Mesenchymal stem cell (in vitro differentiated cells and primary cell): ENCODE measurements at regions not wholly inside any gene's neighbourhood (a gene's known extent, or its start where the extent isn't known, plus 50 kb on each side); places are given as distances from the start of the nearest gene placed in this dataset.
"Not testable (repeated sequence)": the region's sequence is repeated elsewhere in the genome, so short reads cannot be mapped to it uniquely, and the experiment has no call there.

Source experiments
- DNase-seq: peaks from one replicate; pipeline ENCODE4 v3.0.0-alpha.2; 2013
- H2AFZ ChIP-seq: one replicate; pipeline ENCODE4 v1.6.1; 2013; ENCODE audit warnings: low read depth, mild to moderate bottlenecking, control low read depth, inconsistent platforms, low read length, moderate library complexity
- H2AK5ac ChIP-seq: 2 replicates; pipeline ENCODE4 v1.6.1; 2013; ENCODE audit warnings: low read length, moderate library complexity, mild to moderate bottlenecking, inconsistent platforms; ENCODE audit not compliant: severe bottlenecking
- H2BK120ac ChIP-seq: one replicate; pipeline ENCODE4 v1.6.1; 2013; ENCODE audit warnings: low read depth, mild to moderate bottlenecking, inconsistent platforms, low read length, moderate library complexity
- H2BK12ac ChIP-seq, 2 experiments: one replicate each; pipeline ENCODE4 v1.6.1; 2013; ENCODE audit warnings: inconsistent platforms in 2 of 2, low read length in 2 of 2, mild to moderate bottlenecking in 2 of 2, moderate library complexity in 2 of 2, control low read depth in 1 of 2
- H2BK15ac ChIP-seq: one replicate; pipeline ENCODE4 v1.6.1; 2013; ENCODE audit warnings: mild to moderate bottlenecking, low read depth, inconsistent platforms; ENCODE audit not compliant: poor library complexity, severe bottlenecking
- H2BK5ac ChIP-seq: 2 replicates; pipeline ENCODE4 v1.6.1; 2013; ENCODE audit warnings: low read depth, mild to moderate bottlenecking, low read length, control low read depth, inconsistent platforms; ENCODE audit not compliant: poor library complexity, severe bottlenecking
- H3K14ac ChIP-seq, 2 experiments: one replicate each; pipeline ENCODE4 v1.6.1; 2013; ENCODE audit warnings: inconsistent platforms in 2 of 2, low read length in 2 of 2, control low read depth in 1 of 2, mild to moderate bottlenecking in 1 of 2, moderate library complexity in 1 of 2
- H3K18ac ChIP-seq, 2 experiments: one replicate each; pipeline ENCODE4 v1.6.1; 2013; ENCODE audit warnings: inconsistent platforms in 2 of 2, low read length in 2 of 2, control low read depth in 1 of 2, low read depth in 1 of 2, mild to moderate bottlenecking in 1 of 2
- H3K23ac ChIP-seq, 2 experiments: one replicate each; pipeline ENCODE4 v1.6.1; 2013; ENCODE audit warnings: inconsistent platforms in 2 of 2, low read length in 2 of 2, mild to moderate bottlenecking in 2 of 2, moderate library complexity in 2 of 2, control low read depth in 1 of 2
- H3K27ac ChIP-seq: 2 replicates; pipeline ENCODE4 v1.5.1; 2013; ENCODE audit warnings: mild to moderate bottlenecking, moderate library complexity, low read length, control low read depth, inconsistent platforms; ENCODE audit not compliant: poor library complexity, severe bottlenecking
- H3K27me3 ChIP-seq, 2 experiments: 2 replicates each; pipeline versions ENCODE4 v1.6.1 to v1.7.0; 2013; ENCODE audit warnings: low read length in 2 of 2, mild to moderate bottlenecking in 2 of 2, moderate library complexity in 2 of 2, control low read depth in 1 of 2, inconsistent platforms in 1 of 2; ENCODE audit not compliant: control insufficient read depth in 1 of 2, insufficient read depth in 1 of 2
- H3K36me3 ChIP-seq, 2 experiments: 2 replicates each; pipeline versions ENCODE4 v1.6.1 to v1.7.0; 2013; ENCODE audit warnings: low read length in 2 of 2, control low read depth in 1 of 2, inconsistent platforms in 1 of 2, low read depth in 1 of 2, mild to moderate bottlenecking in 1 of 2; ENCODE audit not compliant: insufficient read depth in 2 of 2, control insufficient read depth in 1 of 2
- H3K4ac ChIP-seq, 2 experiments: one replicate each; pipeline ENCODE4 v1.6.1; 2013; ENCODE audit warnings: inconsistent platforms in 2 of 2, low read length in 2 of 2, mild to moderate bottlenecking in 2 of 2, moderate library complexity in 2 of 2, control low read depth in 1 of 2, low read depth in 1 of 2
- H3K4me1 ChIP-seq: 2 replicates; pipeline ENCODE4 v1.6.1; 2013; ENCODE audit warnings: low read depth, low read length, control low read depth; ENCODE audit not compliant: control insufficient read depth, insufficient read depth
- H3K4me2 ChIP-seq: 2 replicates; pipeline ENCODE4 v1.6.1; 2013; ENCODE audit warnings: low read length, mild to moderate bottlenecking, inconsistent platforms; ENCODE audit not compliant: poor library complexity, severe bottlenecking
- H3K4me3 ChIP-seq, 2 experiments: 2 replicates each; pipeline versions ENCODE4 v1.5.1 to v1.7.0; 2013; ENCODE audit warnings: low read length in 2 of 2, mild to moderate bottlenecking in 2 of 2, control low read depth in 1 of 2, low read depth in 1 of 2; ENCODE audit not compliant: insufficient read depth in 1 of 2
- H3K79me1 ChIP-seq: replicated peaks from 2 replicates; pipeline ENCODE4 v1.6.1; 2013; ENCODE audit warnings: mild to moderate bottlenecking, control low read depth, low read length, inconsistent platforms; ENCODE audit not compliant: poor library complexity, severe bottlenecking
- H3K9ac ChIP-seq: 2 replicates; pipeline ENCODE4 v1.7.0; 2013; ENCODE audit warnings: mild to moderate bottlenecking, low read length, moderate library complexity
- H3K9me3 ChIP-seq: 2 replicates; pipeline ENCODE4 v1.7.0; 2013; ENCODE audit warnings: mild to moderate bottlenecking, low read length; ENCODE audit not compliant: control insufficient read depth
- H4K8ac ChIP-seq: one replicate; pipeline ENCODE4 v1.6.1; 2013; ENCODE audit warnings: inconsistent platforms, mild to moderate bottlenecking, low read length, moderate library complexity
- H4K91ac ChIP-seq: one replicate; pipeline ENCODE4 v1.6.1; 2013; ENCODE audit warnings: mild to moderate bottlenecking, low read length, inconsistent platforms
- WGBS: methylation state at CpG from one replicate; pipeline ENCODE4 v1.1.7; 2013; ENCODE audit warnings: mixed read lengths; 5-methylcytosine and 5-hydroxymethylcytosine counted together

DNA sequence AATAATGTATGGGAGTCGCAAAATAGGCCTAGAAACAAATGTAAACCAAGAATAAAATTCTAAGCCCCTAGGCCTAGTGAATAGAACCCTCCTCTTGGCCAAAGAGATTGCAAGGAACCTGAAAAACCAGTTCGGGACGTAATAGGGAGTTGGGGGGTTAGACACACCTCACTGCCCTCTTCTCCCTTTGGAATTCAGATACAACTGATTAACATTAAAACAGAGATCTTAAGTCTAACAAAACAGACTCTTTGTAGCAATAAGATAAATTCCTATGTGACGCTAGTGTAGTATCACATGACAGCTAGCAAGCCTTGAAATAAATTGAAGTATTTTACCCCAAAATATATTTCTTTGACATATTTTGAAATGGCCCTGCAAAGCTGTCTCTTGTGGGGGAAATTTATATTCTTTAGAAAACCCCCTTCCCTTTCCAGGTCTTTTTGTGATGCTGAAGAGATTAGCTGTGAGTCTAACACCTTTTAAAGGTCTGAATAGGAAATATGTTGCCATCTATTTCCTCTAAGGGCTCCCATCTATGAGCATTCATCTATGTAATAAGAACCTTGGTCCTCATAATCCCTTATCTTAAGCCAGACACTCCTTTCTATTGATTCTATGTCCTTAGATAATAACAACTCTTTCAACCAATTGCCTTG lies 623.4 kb upstream of the NRG3 start:
- Histone ChIP-seq H2BK15ac (no peak overlapping the region), H2BK120ac (no peak overlapping the region), H3K27ac (no peak overlapping the region), H3K9ac (no peak overlapping the region), H2BK12ac (no peak overlapping the region), H3K36me3 (no peaks in the 10 kb centered on the region), H4K91ac (no peak overlapping the region), H3K4me2 (no peak overlapping the region), H3K4ac (no peak overlapping the region), H4K8ac (no peak overlapping the region), H3K18ac (no peak overlapping the region), H3K14ac (no peak overlapping the region), H3K27me3 (no peaks in the 10 kb centered on the region), H2AK5ac (no peak overlapping the region), H3K23ac (no peak overlapping the region), H3K4me1 (no peaks in the 10 kb centered on the region), H3K4me3 (no peak overlapping the region), H3K79me1 (no peaks in the 10 kb centered on the region), H3K9me3 (no peaks in the 10 kb centered on the region), H2BK5ac (no peak overlapping the region), H2AFZ (no peak overlapping the region)
- WGBS: 100% methylated on average over 2 of the region's 4 CpGs
- no peak for DNase-seq

DNA sequence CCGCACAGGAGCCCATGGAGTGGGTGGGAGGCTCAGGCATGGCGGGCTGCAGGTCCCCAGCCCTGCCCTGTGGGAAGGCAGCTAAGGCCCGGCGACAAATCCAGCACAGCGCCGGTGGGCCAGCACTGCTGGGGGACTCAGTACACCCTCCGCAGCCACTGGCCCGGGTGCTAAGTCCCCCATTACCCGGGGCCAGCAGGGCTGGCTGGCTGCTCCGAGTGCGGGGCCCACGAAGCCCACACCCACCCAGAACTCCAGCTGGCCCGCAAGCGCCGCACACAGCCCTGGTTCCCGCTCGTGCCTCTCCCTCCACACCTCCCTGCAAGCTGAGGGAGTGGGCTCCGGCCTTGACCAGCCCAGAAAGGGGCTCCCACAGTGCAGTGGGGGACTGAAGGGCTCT lies 610.0 kb upstream of the NRG3 start:
- H4K91ac ChIP-seq, H2BK15ac ChIP-seq, H3K27ac ChIP-seq, H3K14ac ChIP-seq, H2BK120ac ChIP-seq, H3K9me3 ChIP-seq, H2BK5ac ChIP-seq, H2AK5ac ChIP-seq, H3K4ac ChIP-seq, H3K4me1 ChIP-seq, H3K27me3 ChIP-seq, H4K8ac ChIP-seq, H3K36me3 ChIP-seq, H3K18ac ChIP-seq, H3K9ac ChIP-seq, H2BK12ac ChIP-seq, H2AFZ ChIP-seq, DNase-seq, H3K4me3 ChIP-seq, H3K4me2 ChIP-seq, H3K79me1 ChIP-seq, H3K23ac ChIP-seq: not testable (repeated sequence)
- 94% methylated on average over 7 of the region's 18 CpGs for WGBS

DNA sequence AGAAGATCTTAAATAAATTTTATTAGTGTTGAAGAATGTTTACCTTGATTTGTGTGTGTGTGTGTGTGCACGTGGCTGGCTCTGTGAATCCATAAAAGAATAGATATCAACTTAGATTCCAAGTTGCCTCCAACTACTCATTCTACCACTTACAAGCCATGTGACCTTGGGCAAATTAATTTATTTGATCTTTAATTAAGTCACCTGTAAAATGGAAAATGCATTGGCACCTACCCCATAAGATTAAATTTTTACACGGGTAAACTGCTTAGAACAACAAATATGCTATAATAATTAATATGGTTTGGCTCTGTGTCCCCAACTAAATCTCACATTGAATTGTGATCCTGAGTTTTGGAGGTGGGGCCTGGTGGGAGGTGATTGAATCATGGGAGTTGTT lies 604.9 kb upstream of the NRG3 start:
- Histone ChIP-seq H3K23ac (no peak overlapping the region), H3K4ac (no peak overlapping the region)
- no CpG with 5 or more reads among the region's 2 CpGs for WGBS

DNA sequence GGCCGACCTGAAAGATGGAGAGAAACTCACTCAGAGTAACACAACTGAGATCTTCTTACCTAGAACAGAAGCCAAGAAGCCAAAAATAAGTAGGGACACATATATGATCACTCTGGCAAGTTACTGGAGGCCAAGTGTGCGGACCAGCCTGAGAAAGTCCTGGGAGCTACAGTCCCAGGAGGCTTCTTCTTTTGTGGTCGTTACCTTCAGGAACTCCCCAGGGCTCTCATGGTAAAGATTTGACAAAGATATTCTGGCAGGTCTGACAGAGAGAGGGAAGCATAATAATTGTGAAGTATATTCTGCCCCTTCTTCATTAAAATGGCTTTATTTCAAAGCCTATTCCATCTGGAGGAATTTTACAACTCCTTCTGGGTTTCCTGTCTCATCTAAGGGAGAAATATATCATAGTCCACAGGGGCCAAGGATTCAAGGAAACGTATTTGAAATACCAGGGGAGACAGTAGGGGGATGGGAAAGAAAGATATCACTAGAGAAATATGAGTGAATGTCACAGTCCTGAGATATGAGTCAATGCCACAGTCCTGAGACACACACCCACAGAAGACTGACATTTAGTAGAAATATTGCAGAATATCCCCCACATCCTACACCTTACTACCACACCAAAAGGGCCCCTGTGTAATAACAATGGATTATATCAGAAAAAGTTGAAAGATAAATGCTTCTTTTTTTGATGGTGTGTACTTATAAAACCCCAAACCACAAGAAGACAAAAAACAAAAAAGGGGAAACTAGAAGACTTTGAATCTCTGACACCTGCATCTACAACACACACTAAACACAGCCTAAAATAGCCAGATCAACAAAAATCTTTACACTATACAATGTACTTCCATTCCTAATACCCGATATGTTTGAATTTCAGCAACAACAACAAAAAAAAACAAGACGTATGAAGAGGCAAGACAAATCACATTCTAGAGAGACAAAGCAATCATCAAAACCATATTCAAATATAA lies 594.2 kb upstream of the NRG3 start:
- Histone ChIP-seq H3K36me3 (no peaks in the 10 kb centered on the region), H2BK120ac (no peak overlapping the region), H2BK12ac (no peak overlapping the region), H2BK15ac (no peak overlapping the region), H2BK5ac (no peak overlapping the region), H3K9me3 (peaks cover 6% of the 10 kb centered on the region), H4K91ac (no peak overlapping the region), H3K4me1 (no peaks in the 10 kb centered on the region), H2AK5ac (no peak overlapping the region), H3K79me1 (no peaks in the 10 kb centered on the region), H3K27me3 (no peaks in the 10 kb centered on the region), H3K27ac (no peak overlapping the region), H3K4me3 (no peak overlapping the region), H3K4ac (no peak overlapping the region), H3K9ac (no peak overlapping the region), H4K8ac (no peak overlapping the region), H3K14ac (no peak overlapping the region), H3K23ac (no peak overlapping the region), H2AFZ (no peak overlapping the region), H3K4me2 (no peak overlapping the region), H3K18ac (no peak overlapping the region)
- 65% methylated on average over 6 of the region's 6 CpGs for WGBS
- no peak for DNase-seq

More for the DNA sequence above, 604.9 kb upstream of the NRG3 start:
- Histone ChIP-seq H3K4me2 (no peak overlapping the region), H2AFZ (no peak overlapping the region), H3K79me1 (no peaks in the 10 kb centered on the region), H2BK15ac (no peak overlapping the region), H3K14ac (no peak overlapping the region), H2BK12ac (no peak overlapping the region), H3K9me3 (peaks cover 21% of the 10 kb centered on the region), H3K4me3 (no peak overlapping the region), H2BK120ac (no peak overlapping the region), H4K8ac (no peak overlapping the region), H3K27me3 (no peaks in the 10 kb centered on the region), H3K18ac (no peak overlapping the region), H3K27ac (no peak overlapping the region), H4K91ac (no peak overlapping the region), H2AK5ac (no peak overlapping the region), H3K36me3 (no peaks in the 10 kb centered on the region), H3K4me1 (no peaks in the 10 kb centered on the region), H2BK5ac (no peak overlapping the region), H3K9ac (no peak overlapping the region)
- DNase-seq: no peak
